HG02885 (cell line): ENCODE measurements at regions not wholly inside any gene's neighbourhood (a gene's known extent, or its start where the extent isn't known, plus 50 kb on each side); places are given as distances from the start of the nearest gene placed in this dataset.
"Not testable (repeated sequence)": the region's sequence is repeated elsewhere in the genome, so short reads cannot be mapped to it uniquely, and the experiment has no call there.

Experiments used
- ATAC-seq: cut with Tn5 transposase; IDR thresholded peaks from one replicate; pipeline ENCODE4 v1.9.1; 2021; ENCODE audit warnings: mild to moderate bottlenecking; ENCODE audit not compliant: unreplicated experiment, poor library complexity

DNA sequence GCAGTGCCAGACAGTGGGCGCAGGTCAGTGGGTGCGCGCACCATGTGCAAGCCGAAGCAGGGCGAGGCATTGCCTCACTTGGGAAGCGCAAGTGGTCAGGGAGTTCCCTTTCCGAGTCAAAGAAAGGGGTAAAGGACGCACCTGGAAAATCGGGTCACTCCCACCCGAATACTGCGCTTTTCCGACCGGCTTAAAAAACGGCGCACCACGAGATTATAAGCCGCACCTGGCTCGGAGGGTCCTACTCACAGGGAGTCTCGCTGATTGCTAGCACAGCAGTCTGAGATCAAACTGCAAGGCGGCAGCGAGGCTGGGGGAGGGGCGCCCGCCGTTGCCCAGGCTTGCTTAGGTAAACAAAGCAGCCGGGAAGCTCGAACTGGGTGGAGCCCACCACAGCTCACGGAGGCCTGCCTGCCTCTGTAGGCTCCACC is 77.9 kb downstream of the NR4A2 start:
- ATAC-seq = not testable (repeated sequence)

DNA sequence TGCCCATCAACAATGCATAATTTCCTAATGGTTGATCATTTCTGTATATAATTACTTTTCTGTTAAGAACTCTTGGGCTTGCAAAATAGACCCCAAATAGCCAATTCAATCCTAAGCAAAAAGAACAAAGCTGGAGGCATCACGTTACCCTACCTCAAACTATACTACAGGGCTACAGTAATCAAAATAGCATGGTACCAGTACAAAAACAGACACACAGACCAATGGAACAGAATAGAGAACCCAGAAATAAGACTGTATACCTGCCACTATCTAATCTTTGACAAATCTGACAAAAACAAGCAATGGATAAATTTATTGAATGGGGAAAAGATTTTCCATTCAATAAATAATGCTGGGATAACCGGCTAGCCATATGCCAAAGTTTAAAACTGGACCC is 78.8 kb downstream of the NR4A2 start:
- no peak for ATAC-seq

DNA sequence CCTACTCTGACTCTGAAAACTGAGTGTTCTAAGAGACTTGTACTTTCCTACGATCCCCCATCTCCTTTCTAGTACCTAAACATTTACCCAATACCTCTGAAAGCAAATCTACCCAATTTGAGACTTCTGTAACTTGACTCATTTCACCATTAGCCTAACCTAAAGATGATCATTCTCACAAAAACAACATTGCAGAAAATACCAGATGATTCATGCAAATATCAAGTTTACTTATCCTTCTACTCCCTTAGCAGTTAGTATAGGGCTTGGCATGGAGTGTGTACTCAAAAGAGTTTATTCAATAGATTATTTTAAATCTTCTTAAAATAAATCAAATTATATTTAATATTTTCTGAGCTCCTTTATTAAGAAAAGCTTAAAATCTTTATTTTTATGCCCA is 89.6 kb downstream of the NR4A2 start:
- no peak for ATAC-seq

DNA sequence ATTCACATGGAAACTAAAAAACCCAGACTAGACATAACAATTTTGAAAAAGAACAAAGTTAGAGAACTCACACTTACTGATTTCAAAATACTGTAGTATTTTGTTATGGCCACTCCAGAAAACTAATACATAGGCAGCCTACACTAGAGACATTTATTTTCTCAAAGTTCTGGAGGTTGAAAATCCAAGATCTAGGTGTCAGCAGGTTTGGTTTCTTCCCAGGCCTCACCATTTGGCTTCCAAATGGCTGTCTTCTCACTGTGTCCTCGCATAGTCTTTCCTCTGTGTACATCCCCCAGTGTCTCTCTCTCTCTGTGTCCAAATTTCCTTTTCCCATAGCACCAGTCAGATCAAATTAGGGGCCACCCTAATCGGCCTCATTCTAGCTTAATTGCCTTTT is 95.0 kb downstream of the NR4A2 start:
- no peak for ATAC-seq

DNA sequence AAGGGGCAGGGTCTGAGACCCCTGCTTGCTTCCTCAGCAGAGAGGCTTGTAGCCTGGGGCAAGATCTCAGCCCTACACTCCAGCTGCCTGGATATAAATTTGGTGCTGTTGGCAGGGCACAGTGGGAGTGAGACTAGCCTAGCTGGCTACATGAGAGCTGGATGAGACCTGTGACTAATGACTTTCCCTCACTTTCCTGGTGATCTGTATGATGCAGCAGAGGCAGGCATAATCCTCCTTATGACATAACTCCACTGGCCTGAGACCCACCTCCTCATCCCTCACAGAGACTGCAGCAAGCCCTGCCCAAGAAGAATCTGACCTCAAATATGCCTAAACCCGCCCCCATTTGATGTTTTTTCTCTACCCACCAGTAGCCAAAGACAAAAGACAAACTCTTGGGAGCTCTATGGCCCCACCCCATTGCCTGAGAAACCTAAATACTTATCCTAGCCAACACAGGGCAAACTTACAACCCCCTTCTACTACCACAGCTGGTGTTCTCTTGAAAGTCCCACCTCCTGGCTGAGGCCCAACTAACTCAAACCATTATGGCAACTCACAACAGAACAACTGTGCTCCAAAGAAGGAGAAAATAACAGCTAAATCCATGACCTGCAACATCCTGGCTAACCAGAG is 102.7 kb downstream of the NR4A2 start:
- ATAC-seq = no peak

DNA sequence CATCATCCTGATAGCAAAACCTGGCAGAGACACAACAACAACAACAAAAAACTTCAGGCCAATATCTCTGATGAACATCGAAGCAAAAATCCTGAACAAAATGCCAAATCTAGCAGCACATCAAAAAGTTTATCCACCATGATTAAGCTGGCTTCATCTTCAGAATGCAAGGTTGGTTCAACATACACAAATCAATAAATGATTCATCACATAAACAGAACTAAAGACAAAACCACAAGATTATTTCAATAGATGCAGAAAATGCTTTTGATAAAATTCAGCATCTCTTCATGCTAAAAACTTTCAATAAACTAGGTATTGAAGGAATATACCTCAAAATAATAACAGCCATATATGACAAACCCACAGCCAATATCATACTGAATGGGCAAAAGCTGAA is 109.2 kb downstream of the NR4A2 start:
- ATAC-seq = not testable (repeated sequence)

DNA sequence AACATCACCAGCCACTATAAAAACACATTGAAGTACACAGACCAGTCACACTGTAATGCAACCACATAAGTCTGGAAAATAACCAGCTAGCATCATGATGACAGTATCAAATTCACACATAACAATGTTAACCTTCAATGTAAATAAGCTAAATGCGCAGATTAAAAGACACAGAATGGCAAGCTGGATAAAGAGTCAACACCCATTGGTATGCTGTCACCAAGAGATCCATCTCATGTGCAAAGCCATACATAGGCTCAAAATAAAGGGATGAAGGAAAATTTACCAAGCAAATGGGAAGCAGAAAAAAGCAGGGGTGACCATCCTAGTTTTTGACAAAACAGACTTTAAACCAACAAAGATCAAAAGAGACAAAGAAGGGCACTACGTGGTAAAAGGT is 110.8 kb downstream of the NR4A2 start:
- no peak for ATAC-seq

DNA sequence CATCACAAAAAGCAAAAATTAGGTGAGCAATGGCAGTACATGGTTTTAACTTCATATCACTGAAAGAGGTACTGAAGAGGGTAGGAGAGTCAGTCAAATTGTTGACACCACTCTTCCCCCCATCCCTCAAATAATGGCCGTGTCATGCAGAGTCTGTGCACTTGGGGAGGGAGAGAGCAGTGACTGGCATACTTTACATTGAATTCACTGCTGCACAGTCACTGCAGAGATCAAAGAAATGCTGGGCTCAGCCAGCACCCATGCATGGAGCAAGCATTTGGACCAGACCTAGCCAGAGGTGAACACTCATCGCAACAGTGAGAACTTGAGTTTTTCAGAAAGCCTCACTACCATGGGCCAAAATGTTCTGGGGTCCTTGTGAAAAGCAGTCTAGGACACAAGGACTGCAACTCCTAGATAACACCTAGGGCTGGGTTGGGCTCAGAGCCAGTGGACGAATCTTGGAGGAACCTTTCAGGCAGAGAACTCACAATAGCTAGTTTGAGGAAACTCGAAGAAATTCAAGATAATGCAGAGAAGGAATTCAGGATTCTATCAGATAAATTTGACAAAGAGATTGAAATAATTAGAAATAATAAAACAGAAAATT is 112.9 kb downstream of the NR4A2 start:
- ATAC-seq = no peak

DNA sequence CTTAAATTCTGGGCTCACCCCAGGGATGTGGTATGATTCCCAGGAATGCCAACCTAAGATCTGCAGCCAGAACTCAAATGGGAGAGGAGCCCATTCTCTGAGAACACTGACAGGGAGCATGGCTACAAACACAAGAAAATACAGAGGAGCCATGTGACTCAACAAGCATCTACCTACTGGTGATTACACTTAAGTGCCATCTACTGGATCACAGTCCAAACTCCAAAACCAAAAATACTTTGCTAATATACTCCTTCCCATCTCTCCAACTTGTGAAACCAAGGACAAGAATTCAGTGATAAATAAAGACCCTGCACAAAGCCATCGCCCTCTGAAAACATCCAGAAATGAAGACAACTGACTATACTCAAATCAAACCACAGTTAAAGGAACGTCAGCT is 116.9 kb downstream of the NR4A2 start:
- no peak for ATAC-seq

DNA sequence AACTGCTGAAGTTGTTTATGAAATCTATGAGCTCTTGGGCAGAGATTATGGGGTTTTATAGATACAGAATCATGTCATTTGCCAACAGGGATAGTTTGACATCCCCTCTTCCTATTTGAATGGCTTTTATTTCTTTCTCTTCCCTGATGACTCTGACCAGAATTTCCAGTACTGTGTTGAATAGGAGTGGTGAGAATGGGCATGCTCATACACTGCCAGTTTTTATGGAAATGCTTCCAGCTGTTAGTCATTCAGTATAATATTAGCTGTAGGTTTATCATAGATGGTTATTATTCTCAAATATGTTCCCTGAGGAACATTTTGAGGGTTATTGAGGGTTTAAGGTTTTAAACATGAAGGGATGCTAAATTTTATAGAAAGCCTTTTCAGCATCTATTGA is 121.2 kb downstream of the NR4A2 start:
- ATAC-seq = no peak

DNA sequence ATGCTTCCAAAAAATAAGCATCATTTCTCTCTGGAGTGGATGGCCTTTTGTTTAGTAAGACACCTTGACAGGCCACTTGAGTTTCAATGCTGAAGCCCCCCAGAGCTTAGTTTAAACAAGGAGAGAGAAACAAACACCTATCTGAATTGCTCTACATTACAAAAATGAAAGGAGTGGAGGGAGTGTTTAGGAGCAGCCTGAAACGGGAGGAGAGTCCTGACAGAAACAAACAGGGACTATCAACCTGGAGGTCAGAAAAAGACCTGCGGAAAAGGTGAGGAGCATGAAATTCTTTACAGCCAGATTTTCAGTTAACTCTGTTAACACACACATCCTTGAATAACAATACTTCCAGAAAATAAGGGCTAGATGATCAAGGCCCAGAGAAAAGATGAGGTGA is 126.2 kb downstream of the NR4A2 start:
- no peak for ATAC-seq

DNA sequence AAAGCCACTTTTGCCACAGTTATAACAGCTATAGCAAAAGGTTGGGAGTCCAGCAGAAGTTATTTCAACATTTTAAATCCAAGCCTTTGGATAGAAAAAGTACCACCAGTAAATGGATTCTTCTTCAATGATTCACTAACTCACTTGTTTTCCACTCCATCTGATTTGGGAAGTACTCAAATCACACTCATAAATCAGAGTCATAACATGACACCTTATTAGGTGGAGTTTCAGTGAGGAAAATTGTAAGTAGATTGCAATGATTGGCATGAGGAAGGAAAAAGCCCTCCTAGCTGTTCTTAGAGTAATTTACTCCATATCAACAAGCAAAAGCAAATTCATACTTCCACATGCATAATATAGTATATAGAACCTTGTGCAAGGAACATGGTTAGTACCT is 132.9 kb downstream of the NR4A2 start:
- no peak for ATAC-seq

DNA sequence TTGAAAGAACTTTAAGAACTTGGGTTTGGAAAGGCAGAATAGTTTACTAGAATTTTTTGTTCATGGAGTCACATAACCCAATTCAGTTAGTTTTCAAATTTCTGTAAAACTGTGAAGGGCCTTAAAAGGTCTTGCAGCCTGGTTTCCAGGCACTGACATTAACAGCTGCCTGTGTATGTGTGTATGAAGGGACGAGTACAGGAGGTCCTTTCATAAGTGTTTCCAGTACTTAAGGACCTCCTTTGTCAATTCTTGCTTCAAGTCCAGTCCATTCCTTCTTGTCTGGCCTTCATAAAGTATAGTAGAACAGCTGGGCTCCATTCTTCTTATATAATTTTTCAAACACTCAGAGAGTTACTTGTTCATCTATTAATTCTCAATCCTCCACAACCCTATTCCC is 136.5 kb downstream of the NR4A2 start:
- ATAC-seq = no peak

DNA sequence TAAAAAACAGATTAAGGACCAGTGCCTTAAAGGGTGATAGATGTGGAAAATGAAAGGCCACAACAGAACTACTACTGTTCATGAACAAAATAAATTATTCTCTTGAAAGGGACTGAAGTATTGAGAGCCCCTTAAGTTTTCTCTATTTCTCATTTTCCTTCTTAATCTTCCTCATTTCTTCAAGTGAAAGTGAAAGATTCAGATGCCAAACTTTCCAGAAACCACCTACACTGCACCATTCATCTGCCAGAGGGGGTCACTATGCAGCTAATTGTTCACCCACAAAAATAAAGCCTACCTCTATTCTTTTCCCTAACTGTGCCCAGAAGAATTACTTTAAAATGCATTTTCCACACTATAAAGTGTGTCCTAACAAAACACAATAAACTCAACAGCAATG is 140.1 kb downstream of the NR4A2 start:
- no peak for ATAC-seq

DNA sequence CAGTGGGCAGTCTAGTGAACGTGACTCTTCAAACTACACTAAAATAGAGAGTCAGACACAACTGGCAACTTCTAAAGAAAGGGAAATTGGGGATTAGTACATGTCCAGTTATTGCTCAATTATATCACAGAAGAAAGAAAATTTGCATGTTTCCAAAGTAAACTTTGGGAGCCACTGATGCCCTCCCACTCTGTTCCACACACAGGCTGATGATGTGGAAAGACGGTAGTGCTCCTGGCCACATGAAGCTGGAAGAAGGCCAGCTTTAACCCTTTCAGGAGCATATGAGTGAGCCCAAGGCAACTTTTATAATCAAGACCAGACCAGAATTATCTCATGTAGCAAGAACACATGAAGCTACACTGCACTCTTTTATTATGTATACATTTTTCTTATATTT is 141.0 kb downstream of the NR4A2 start:
- ATAC-seq = no peak

DNA sequence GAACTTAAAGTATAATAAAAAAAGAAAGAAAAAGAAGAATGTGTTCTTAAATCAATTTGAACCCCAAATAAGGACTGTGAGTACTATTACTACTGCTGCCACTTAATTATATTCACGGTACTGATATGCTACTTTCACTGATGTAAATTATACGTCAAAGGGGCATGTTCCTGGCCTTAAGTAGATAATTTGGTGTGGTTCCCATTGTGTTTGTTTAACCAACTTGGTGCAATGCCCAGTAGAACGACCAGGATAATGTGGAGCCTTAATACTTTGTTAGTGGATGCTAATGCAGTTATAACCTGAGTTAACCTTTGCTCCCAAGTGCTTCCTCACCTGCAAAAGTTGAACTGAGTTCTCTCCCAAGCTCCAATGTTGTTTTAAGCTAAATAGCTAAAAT is 142.0 kb downstream of the NR4A2 start:
- ATAC-seq = no peak

DNA sequence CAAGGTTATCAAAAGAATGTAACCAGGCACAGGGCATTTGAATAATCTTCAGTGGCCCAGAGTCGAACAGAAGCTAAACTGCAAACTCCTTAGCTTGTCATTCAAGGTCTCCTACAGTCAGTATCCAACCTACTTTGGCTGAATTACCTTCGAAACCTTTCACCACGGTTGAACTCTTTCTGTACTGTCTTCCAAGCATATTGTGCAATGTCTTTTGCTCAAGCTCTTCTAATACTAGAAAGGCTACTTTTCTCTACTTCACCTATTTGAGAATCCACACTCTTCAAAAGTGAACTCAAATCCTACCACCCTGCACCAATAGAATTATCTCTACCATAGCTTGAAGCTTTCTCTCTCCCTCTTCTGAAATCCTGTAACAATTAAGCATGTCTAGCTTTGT is 142.9 kb downstream of the NR4A2 start:
- no peak for ATAC-seq

DNA sequence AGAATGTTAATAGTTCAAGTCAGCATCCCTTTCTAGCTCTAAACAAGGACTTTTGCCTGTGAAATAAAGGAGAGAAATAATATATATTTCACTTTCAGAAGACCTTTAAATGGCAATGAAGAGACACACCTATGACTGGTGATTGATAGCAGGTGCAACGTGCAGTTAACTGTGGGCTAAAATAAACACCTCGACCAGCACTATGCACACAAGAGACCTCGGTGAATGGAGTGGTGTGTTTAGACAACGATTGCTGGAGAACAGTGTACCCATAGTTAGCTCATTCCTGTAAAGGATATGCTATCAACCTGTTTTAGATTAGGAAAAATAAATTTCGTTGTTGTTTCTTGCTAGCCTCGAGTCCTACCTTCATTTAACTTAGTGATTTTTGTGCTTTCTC is 143.4 kb downstream of the NR4A2 start:
- ATAC-seq = no peak

DNA sequence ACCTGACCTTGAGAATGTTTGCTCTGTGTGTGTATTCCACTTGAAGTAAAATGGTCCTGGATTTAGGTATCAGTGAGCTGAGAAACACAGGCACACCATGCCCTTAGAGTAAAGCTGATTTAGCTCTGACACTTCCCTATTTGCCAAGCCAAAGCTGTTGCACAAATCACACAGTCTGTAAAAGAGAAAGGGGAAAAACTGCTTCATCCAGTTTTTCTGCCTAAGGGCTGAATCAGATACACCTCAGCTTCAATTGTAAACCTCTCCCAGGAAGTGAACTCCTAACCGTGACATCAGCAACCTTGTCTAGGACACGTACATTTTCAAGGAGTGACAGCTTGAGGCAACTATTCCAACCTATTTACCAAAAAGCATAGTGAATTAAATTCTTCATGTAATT is 150.4 kb downstream of the NR4A2 start:
- no peak for ATAC-seq

DNA sequence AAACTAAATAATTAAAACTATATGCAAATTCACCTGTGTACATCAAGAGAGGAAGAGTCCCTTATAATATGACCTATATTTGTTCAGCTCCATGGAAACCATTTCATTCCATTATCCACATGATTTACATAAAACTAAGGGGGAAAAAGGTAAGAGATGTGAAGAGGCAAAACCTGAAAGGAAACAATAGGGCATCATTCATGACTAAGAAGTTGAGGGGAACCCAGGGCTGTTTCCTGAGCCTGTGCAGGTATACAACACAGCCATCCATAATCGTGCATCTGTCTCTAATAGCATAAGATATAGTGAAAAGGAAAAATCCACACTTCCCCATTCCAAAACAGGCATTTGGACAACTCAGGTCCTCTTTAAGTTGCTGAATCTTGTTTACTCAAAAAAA is 151.3 kb downstream of the NR4A2 start:
- ATAC-seq = no peak

DNA sequence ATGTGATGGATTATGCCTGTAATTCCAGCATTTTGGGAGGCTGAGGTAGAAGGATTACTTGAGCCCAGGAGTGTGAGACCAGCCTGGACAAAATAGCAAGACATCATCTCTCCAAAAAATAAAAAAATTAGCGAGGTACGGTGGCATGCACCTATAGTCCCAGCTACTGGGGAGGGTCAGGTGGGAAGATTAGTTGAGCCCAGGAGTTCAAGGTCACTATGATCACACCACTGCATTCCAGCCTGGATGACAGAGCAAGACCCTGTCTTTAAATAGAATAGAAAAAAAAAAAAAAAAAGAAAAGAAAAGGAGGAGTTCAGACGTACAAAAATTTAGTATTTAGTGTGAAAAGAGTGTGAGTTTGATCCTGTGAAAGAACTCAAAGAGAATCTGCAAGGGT is 154.9 kb downstream of the NR4A2 start:
- no peak for ATAC-seq

DNA sequence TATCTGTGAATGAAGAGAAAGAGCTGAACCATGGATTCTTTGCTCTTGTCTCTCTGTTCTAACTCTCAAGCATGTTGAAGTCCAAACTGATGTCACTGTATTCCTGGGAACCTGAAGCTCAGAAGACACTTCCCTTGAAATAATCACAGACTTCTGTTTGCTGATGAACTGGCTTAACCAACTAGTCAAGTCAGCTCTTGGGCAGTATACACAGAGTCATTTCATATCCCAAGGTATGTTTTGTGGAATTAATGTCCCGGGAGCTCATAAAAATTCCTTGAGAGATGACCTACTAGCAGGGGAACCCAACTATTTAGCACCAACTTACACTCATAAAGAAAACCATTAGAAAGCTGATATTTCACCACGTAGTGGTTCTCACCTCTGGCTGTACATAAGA is 156.6 kb downstream of the NR4A2 start:
- ATAC-seq = no peak

DNA sequence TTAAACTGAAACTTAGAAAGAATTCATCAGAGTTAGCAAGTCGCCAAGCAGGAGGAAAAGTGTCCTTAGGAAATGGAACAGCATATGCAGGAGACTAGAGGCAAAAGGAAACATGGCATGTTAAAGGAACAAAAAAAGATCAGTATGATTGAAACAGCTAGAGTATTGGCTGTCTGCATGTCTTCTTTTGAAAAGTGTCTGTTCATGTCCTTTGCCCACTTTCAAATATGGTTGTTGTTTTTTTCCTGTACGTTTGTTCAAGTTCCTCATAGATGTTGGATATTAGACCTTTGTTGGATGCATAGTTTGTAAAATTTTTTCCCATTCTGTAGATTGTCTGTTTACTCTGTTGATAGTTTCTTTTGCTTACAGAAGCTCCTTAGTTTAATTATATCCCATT is 161.6 kb downstream of the NR4A2 start:
- ATAC-seq = no peak
